ENCODE measurements at regions not wholly inside any gene's neighbourhood (a gene's known extent, or its start where the extent isn't known, plus 50 kb on each side); places are given as distances from the start of the nearest gene placed in this dataset.

GRCh38 chr2:83273322-83273721, 1185.8 kb downstream of the SUCLG1 start:
- H3K9ac ChIP-seq (ENCODE audit: low read depth, low read length, poor library complexity, severe bottlenecking): no peak overlapping the region
- H3K79me2 ChIP-seq (ENCODE audit: insufficient read depth, low read length): no peaks in the 10 kb centered on the region
- H3K27me3 ChIP-seq (ENCODE audit: insufficient read depth, low read length, poor library complexity, severe bottlenecking): no peaks in the 10 kb centered on the region
- no peak overlapping the region for H3K4me3 ChIP-seq (ENCODE audit: low read length, poor library complexity, severe bottlenecking)
- H3K4me2 ChIP-seq (ENCODE audit: low read depth, low read length, poor library complexity, severe bottlenecking): no peak overlapping the region
- no peaks in the 10 kb centered on the region for H3K36me3 ChIP-seq (ENCODE audit: insufficient read depth, low read length)
- TF ChIP-seq CTCF (conservative IDR thresholded peaks at IDR 0.05; ENCODE audit: low read length) (no peak), EZH2phosphoT487 (IDR thresholded peaks at IDR 0.05; ENCODE audit: borderline replicate concordance) (no peak)
- no peaks in the 10 kb centered on the region for H3K9me3 ChIP-seq (ENCODE audit: insufficient read depth, low read depth, low read length)
- H3F3A ChIP-seq (ENCODE audit: low read depth): no peaks in the 10 kb centered on the region
- H3K9me2 ChIP-seq (replicated peaks; ENCODE audit: low read depth, low read length): no peaks in the 10 kb centered on the region
- H4K20me1 ChIP-seq (ENCODE audit: insufficient read depth, low read length, poor library complexity, severe bottlenecking): no peaks in the 10 kb centered on the region
- H3K4me1 ChIP-seq (ENCODE audit: insufficient read depth, low read length, poor library complexity, severe bottlenecking): no peaks in the 10 kb centered on the region
- no peak overlapping the region for H2AFZ ChIP-seq (ENCODE audit: low read length)

GRCh38 chr2:83261591-83262136, 1197.4 kb downstream of the SUCLG1 start:
- no peak overlapping the region for H2AFZ ChIP-seq (ENCODE audit: low read length)
- H3K4me2 ChIP-seq (ENCODE audit: low read depth, low read length, poor library complexity, severe bottlenecking): no peak overlapping the region
- no peaks in the 10 kb centered on the region for H3K79me2 ChIP-seq (ENCODE audit: insufficient read depth, low read length)
- H3K27me3 ChIP-seq (ENCODE audit: insufficient read depth, low read length, poor library complexity, severe bottlenecking): no peaks in the 10 kb centered on the region
- H4K20me1 ChIP-seq (ENCODE audit: insufficient read depth, low read length, poor library complexity, severe bottlenecking): no peaks in the 10 kb centered on the region
- 0 out of 2 replicates have a peak, but pooled peaks cover 3% of the 10 kb centered on the region for H3K9me2 ChIP-seq (replicated peaks; ENCODE audit: low read depth, low read length)
- no peaks in the 10 kb centered on the region for H3F3A ChIP-seq (ENCODE audit: low read depth)
- H3K9ac ChIP-seq (ENCODE audit: low read depth, low read length, poor library complexity, severe bottlenecking): no peak overlapping the region
- H3K9me3 ChIP-seq (ENCODE audit: insufficient read depth, low read depth, low read length): no peaks in the 10 kb centered on the region
- H3K4me3 ChIP-seq (ENCODE audit: low read length, poor library complexity, severe bottlenecking): no peak overlapping the region
- no peaks in the 10 kb centered on the region for H3K36me3 ChIP-seq (ENCODE audit: insufficient read depth, low read length)
- H3K4me1 ChIP-seq (ENCODE audit: insufficient read depth, low read length, poor library complexity, severe bottlenecking): no peaks in the 10 kb centered on the region
- TF ChIP-seq EZH2phosphoT487 (IDR thresholded peaks at IDR 0.05; ENCODE audit: borderline replicate concordance) (no peak), CTCF (conservative IDR thresholded peaks at IDR 0.05; ENCODE audit: low read length) (no peak)

GRCh38 chr2:83253848-83254247, 1205.2 kb downstream of the SUCLG1 start:
- TF ChIP-seq CTCF (conservative IDR thresholded peaks at IDR 0.05; ENCODE audit: low read length): no peak
- TF ChIP-seq EZH2phosphoT487 (IDR thresholded peaks at IDR 0.05; ENCODE audit: borderline replicate concordance): no peak

More at GRCh38 chr2:83253848-83254247, 1205.2 kb downstream of the SUCLG1 start:
- Histone ChIP-seq H3K4me1 (ENCODE audit: insufficient read depth, low read length, poor library complexity, severe bottlenecking) (no peaks in the 10 kb centered on the region), H3K79me2 (ENCODE audit: insufficient read depth, low read length) (no peaks in the 10 kb centered on the region), H3K9me3 (ENCODE audit: insufficient read depth, low read depth, low read length) (no peaks in the 10 kb centered on the region), H3K27me3 (ENCODE audit: insufficient read depth, low read length, poor library complexity, severe bottlenecking) (no peaks in the 10 kb centered on the region), H3F3A (ENCODE audit: low read depth) (no peaks in the 10 kb centered on the region), H3K4me3 (ENCODE audit: low read length, poor library complexity, severe bottlenecking) (no peak overlapping the region), H4K20me1 (ENCODE audit: insufficient read depth, low read length, poor library complexity, severe bottlenecking) (no peaks in the 10 kb centered on the region), H3K9me2 (replicated peaks; ENCODE audit: low read depth, low read length) (no peaks in the 10 kb centered on the region), H2AFZ (ENCODE audit: low read length) (no peak overlapping the region), H3K9ac (ENCODE audit: low read depth, low read length, poor library complexity, severe bottlenecking) (no peak overlapping the region), H3K36me3 (ENCODE audit: insufficient read depth, low read length) (no peaks in the 10 kb centered on the region), H3K4me2 (ENCODE audit: low read depth, low read length, poor library complexity, severe bottlenecking) (no peak overlapping the region)

Data from Loucy (cell line).